ENCODE measurements at regions not wholly inside any gene's neighbourhood (a gene's known extent, or its start where the extent isn't known, plus 50 kb on each side); places are given as distances from the start of the nearest gene placed in this dataset.

DNA sequence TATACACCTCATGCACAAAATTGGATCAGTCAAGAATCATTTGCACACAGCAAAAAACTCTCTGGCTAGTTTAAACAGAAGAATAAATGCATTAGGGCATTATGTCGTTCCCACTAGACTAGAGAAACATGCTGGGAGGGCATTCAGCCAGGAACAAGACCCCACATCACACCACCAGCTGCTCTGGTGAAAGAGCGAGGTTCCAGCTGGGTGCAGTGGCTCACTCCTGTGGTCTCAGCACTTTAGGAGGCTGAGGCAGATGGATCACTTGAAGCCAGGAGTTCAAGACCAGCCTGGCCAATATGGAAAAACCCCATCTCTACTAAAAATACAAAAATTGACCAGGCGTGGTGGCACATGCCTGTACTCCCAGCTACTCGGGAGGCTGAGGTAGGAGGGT lies 52.1 kb upstream of the BACE2 start:
- no peak for TF ChIP-seq POLR2A (IDR thresholded peaks at IDR 0.05)
- no peak for TF ChIP-seq CTCF (IDR thresholded peaks at IDR 0.05)
- TF ChIP-seq POLR2AphosphoS5 (IDR thresholded peaks at IDR 0.05): no peak
- no peak for TF ChIP-seq EP300 (IDR thresholded peaks at IDR 0.05)
- DNase-seq: no peak
- Histone ChIP-seq H3K36me3 (no peaks in the 10 kb centered on the region), H3K27ac (no peak overlapping the region), H3K27me3 (peaks cover 0 to 34% (median 0%) of the 10 kb centered on the region in 3 donors), H3K4me1 (peaks cover 3 to 12% (median 6%) of the 10 kb centered on the region in 4 donors), H3K4me3 (no peak overlapping the region), H3K9me3 (no peaks in the 10 kb centered on the region)
- WGBS, 5 donors: 67 to 81% (median 76%) methylated on average over 4 of the region's 4 CpGs
- intact Hi-C loops (cut with DNase I; ENCODE audit: low total_unique reads): no loop called here
